ENCODE measurements at regions not wholly inside any gene's neighbourhood (a gene's known extent, or its start where the extent isn't known, plus 50 kb on each side); places are given as distances from the start of the nearest gene placed in this dataset.

GRCh38 chr3:187522293-187522692, 147.9 kb downstream of the SST start (continued):
- no peak for TF ChIP-seq HNRNPH1 (optimal IDR thresholded peaks at IDR 0.05; ENCODE audit: low read depth, low read length)
- TF ChIP-seq XRCC3 (IDR thresholded peaks at IDR 0.05) = no peak
- TF ChIP-seq VEZF1 (CRISPR knock-in tag; IDR thresholded peaks at IDR 0.05) = peak; percentile 41; the same call in 1 of the 2 replicates
- no peak for TF ChIP-seq PCBP2 (IDR thresholded peaks at IDR 0.05; ENCODE audit: low read depth, low read length, poor library complexity, severe bottlenecking)
- TF ChIP-seq POLR3A (IDR thresholded peaks at IDR 0.05; ENCODE audit: borderline replicate concordance, extremely low read depth, insufficient read depth, insufficient read length) = no peak
- TF ChIP-seq ZBTB34 (CRISPR knock-in tag; IDR thresholded peaks at IDR 0.05) = no peak
- peak in 1 of 2 experiments; percentile 41; a peak in 1 of 4 replicates for TF ChIP-seq MAZ (CRISPR knock-in tag; conservative IDR thresholded peaks at IDR 0.05 in 1 of 2, IDR thresholded peaks at IDR 0.05 in 1 of 2)
- peak; percentile 71; the same call in 1 of the 2 replicates for TF ChIP-seq NCOA1 (IDR thresholded peaks at IDR 0.05; ENCODE audit: low read depth)
- TF ChIP-seq STAT6 (CRISPR knock-in tag; IDR thresholded peaks at IDR 0.05) = no peak
- TF ChIP-seq HEY1 (CRISPR knock-in tag; IDR thresholded peaks at IDR 0.05; ENCODE audit: borderline replicate concordance) = no peak
- TF ChIP-seq RNF2 (IDR thresholded peaks at IDR 0.05) = peak; percentile 91
- no peak for TF ChIP-seq HSF4 (CRISPR knock-in tag; IDR thresholded peaks at IDR 0.05; ENCODE audit: borderline replicate concordance)
- no peak for TF ChIP-seq DMBX1 (CRISPR knock-in tag; IDR thresholded peaks at IDR 0.05; ENCODE audit: borderline replicate concordance)
- no peak for TF ChIP-seq TBP (optimal IDR thresholded peaks at IDR 0.05; ENCODE audit: low read depth, low read length)
- no peak for TF ChIP-seq CREBBP (IDR thresholded peaks at IDR 0.05; ENCODE audit: low read depth, low read length)
- TF ChIP-seq TFE3 (CRISPR knock-in tag; IDR thresholded peaks at IDR 0.05) = no peak
- TF ChIP-seq ETV5 (CRISPR knock-in tag; IDR thresholded peaks at IDR 0.05; ENCODE audit: low read depth) = no peak
- no peak for TF ChIP-seq SMAD1 (IDR thresholded peaks at IDR 0.05; ENCODE audit: low read depth, low read length, partially characterized antibody)
- TF ChIP-seq YY1 (IDR thresholded peaks at IDR 0.05; ENCODE audit: borderline replicate concordance in 1 of 3, control insufficient read depth in 1 of 3, extremely low read depth in 1 of 3, insufficient read depth in 3 of 3, insufficient read length in 1 of 3, insufficient replicate concordance in 2 of 3, low read depth in 1 of 3, low read length in 2 of 3) = no peak
- TF ChIP-seq ZNF121 (CRISPR knock-in tag; conservative IDR thresholded peaks at IDR 0.05) = no peak
- TF ChIP-seq POLR2AphosphoS5 (IDR thresholded peaks at IDR 0.05; ENCODE audit: control insufficient read depth, insufficient read depth, low read depth, low read length) = peak; percentile 83

Measured in K562 (cell line).